WTC11 (cell line): ENCODE measurements at regions not wholly inside any gene's neighbourhood (a gene's known extent, or its start where the extent isn't known, plus 50 kb on each side); places are given as distances from the start of the nearest gene placed in this dataset.

Experiments
- GTF2I ChIP-seq: fragments of 250-450 bp; sonication (Bioruptor Pico); conservative IDR thresholded peaks from 2 replicates; pipeline ENCODE4 v1.4.0; 2021; ENCODE audit warnings: mild to moderate bottlenecking
- TCF7 ChIP-seq: sonication (generic); formaldehyde crosslinking; IDR thresholded peaks from 2 replicates; pipeline ENCODE4 v1.8.0; 2022; ENCODE audit warnings: mild to moderate bottlenecking, low read depth, missing genetic modification reagents, moderate library complexity
- TF ChIP-seq, protein P1 (sequence below): fragments of 200-600 bp; IDR thresholded peaks from 2 replicates; pipeline ENCODE4 v1.8.0; 2022; ENCODE audit warnings: antibody characterized with exemption
- TF ChIP-seq, protein P2 (sequence below): sonication (generic); formaldehyde crosslinking; IDR thresholded peaks from 2 replicates; pipeline ENCODE4 v1.8.0; 2022; ENCODE audit warnings: mild to moderate bottlenecking, missing genetic modification reagents
- TF ChIP-seq, protein P3 (sequence below): sonication (generic); formaldehyde crosslinking; IDR thresholded peaks from 2 replicates; pipeline ENCODE4 v1.8.0; 2023; ENCODE audit warnings: mild to moderate bottlenecking, missing genetic modification reagents
- TF ChIP-seq, protein P4 (sequence below): fragments of 250-450 bp; sonication (Bioruptor Pico); IDR thresholded peaks from 2 replicates; pipeline ENCODE4 v1.8.0; 2021; ENCODE audit warnings: mild to moderate bottlenecking

DNA sequence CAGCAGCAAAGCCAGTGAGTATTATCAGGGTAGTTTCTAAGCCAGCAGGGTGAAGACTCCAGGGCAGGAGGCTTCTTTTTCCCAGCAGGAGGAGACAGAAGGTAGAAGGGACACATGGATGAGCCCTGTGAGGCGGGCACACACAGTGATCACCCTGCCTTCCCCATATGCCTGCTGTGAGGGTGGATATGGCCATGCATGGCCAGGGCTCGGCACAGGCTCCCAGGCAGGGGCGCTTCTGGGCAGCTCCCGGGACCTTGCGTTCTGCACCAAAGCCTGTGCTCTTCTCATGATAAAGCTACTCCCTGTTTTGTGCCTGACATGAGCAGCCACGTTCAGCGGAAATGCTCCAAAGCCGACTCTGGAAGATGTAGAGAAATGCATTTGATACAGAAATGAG lies 807.2 kb downstream of the TYW1 start:
- TF ChIP-seq, protein P1, sequence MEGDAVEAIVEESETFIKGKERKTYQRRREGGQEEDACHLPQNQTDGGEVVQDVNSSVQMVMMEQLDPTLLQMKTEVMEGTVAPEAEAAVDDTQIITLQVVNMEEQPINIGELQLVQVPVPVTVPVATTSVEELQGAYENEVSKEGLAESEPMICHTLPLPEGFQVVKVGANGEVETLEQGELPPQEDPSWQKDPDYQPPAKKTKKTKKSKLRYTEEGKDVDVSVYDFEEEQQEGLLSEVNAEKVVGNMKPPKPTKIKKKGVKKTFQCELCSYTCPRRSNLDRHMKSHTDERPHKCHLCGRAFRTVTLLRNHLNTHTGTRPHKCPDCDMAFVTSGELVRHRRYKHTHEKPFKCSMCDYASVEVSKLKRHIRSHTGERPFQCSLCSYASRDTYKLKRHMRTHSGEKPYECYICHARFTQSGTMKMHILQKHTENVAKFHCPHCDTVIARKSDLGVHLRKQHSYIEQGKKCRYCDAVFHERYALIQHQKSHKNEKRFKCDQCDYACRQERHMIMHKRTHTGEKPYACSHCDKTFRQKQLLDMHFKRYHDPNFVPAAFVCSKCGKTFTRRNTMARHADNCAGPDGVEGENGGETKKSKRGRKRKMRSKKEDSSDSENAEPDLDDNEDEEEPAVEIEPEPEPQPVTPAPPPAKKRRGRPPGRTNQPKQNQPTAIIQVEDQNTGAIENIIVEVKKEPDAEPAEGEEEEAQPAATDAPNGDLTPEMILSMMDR, result no peak
- TF ChIP-seq, protein P2, sequence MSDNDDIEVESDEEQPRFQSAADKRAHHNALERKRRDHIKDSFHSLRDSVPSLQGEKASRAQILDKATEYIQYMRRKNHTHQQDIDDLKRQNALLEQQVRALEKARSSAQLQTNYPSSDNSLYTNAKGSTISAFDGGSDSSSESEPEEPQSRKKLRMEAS, result no peak
- no peak for TF ChIP-seq GTF2I (CRISPR knock-in tag)
- TF ChIP-seq, protein P3, sequence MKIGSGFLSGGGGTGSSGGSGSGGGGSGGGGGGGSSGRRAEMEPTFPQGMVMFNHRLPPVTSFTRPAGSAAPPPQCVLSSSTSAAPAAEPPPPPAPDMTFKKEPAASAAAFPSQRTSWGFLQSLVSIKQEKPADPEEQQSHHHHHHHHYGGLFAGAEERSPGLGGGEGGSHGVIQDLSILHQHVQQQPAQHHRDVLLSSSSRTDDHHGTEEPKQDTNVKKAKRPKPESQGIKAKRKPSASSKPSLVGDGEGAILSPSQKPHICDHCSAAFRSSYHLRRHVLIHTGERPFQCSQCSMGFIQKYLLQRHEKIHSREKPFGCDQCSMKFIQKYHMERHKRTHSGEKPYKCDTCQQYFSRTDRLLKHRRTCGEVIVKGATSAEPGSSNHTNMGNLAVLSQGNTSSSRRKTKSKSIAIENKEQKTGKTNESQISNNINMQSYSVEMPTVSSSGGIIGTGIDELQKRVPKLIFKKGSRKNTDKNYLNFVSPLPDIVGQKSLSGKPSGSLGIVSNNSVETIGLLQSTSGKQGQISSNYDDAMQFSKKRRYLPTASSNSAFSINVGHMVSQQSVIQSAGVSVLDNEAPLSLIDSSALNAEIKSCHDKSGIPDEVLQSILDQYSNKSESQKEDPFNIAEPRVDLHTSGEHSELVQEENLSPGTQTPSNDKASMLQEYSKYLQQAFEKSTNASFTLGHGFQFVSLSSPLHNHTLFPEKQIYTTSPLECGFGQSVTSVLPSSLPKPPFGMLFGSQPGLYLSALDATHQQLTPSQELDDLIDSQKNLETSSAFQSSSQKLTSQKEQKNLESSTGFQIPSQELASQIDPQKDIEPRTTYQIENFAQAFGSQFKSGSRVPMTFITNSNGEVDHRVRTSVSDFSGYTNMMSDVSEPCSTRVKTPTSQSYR (CRISPR knock-in tag), result no peak
- TF ChIP-seq, protein P4, sequence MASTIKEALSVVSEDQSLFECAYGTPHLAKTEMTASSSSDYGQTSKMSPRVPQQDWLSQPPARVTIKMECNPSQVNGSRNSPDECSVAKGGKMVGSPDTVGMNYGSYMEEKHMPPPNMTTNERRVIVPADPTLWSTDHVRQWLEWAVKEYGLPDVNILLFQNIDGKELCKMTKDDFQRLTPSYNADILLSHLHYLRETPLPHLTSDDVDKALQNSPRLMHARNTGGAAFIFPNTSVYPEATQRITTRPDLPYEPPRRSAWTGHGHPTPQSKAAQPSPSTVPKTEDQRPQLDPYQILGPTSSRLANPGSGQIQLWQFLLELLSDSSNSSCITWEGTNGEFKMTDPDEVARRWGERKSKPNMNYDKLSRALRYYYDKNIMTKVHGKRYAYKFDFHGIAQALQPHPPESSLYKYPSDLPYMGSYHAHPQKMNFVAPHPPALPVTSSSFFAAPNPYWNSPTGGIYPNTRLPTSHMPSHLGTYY (CRISPR knock-in tag), result no peak
- TF ChIP-seq TCF7, result no peak
